HL-60 (cell line): ENCODE measurements at regions not wholly inside any gene's neighbourhood (a gene's known extent, or its start where the extent isn't known, plus 50 kb on each side); places are given as distances from the start of the nearest gene placed in this dataset.

Experiments used
- CTCF ChIP-seq: IDR thresholded peaks from one replicate; pipeline ENCODE4 v1.5.1; 2011; ENCODE audit warnings: low read length, control low read depth, inconsistent platforms; ENCODE audit not compliant: insufficient read depth
- GABPA ChIP-seq: IDR thresholded peaks from 2 replicates; pipeline ENCODE4 v1.6.1; 2012; ENCODE audit warnings: low read depth
- POLR2AphosphoS5 ChIP-seq: IDR thresholded peaks from 2 replicates; pipeline ENCODE4 v1.6.1; 2012; ENCODE audit warnings: low read depth
- SPI1 ChIP-seq: IDR thresholded peaks from 2 replicates; pipeline ENCODE4 v1.6.1; 2012; ENCODE audit warnings: low read depth, mild to moderate bottlenecking, borderline replicate concordance
- TF ChIP-seq, protein P1 (sequence below): IDR thresholded peaks from 2 replicates; pipeline ENCODE4 v1.6.1; 2012; ENCODE audit warnings: low read depth; ENCODE audit not compliant: insufficient replicate concordance

- TF ChIP-seq CTCF (no peak), GABPA (no peak), POLR2AphosphoS5 (no peak), SPI1 (no peak)
- TF ChIP-seq, protein P1, sequence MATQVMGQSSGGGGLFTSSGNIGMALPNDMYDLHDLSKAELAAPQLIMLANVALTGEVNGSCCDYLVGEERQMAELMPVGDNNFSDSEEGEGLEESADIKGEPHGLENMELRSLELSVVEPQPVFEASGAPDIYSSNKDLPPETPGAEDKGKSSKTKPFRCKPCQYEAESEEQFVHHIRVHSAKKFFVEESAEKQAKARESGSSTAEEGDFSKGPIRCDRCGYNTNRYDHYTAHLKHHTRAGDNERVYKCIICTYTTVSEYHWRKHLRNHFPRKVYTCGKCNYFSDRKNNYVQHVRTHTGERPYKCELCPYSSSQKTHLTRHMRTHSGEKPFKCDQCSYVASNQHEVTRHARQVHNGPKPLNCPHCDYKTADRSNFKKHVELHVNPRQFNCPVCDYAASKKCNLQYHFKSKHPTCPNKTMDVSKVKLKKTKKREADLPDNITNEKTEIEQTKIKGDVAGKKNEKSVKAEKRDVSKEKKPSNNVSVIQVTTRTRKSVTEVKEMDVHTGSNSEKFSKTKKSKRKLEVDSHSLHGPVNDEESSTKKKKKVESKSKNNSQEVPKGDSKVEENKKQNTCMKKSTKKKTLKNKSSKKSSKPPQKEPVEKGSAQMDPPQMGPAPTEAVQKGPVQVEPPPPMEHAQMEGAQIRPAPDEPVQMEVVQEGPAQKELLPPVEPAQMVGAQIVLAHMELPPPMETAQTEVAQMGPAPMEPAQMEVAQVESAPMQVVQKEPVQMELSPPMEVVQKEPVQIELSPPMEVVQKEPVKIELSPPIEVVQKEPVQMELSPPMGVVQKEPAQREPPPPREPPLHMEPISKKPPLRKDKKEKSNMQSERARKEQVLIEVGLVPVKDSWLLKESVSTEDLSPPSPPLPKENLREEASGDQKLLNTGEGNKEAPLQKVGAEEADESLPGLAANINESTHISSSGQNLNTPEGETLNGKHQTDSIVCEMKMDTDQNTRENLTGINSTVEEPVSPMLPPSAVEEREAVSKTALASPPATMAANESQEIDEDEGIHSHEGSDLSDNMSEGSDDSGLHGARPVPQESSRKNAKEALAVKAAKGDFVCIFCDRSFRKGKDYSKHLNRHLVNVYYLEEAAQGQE: no peak
Measured at GRCh38 chr16:5607169-5607568, 509.6 kb upstream of the EEF2KMT start.
